OCI-LY3 (cell line): ENCODE measurements at regions not wholly inside any gene's neighbourhood (a gene's known extent, or its start where the extent isn't known, plus 50 kb on each side); places are given as distances from the start of the nearest gene placed in this dataset.

Experiments used
- CTCF ChIP-seq: fragments of 200-600, 300-600 bp; sonication (generic); IDR thresholded peaks from 2 replicates; pipeline ENCODE4 v1.5.1; 2014; ENCODE audit warnings: antibody characterized with exemption, low read length, low read depth
- EZH2phosphoT487 ChIP-seq: fragments of 200-600 bp; shearing (Covaris generic); IDR thresholded peaks from 2 replicates; pipeline ENCODE4 v1.6.1; 2018; ENCODE audit warnings: antibody characterized with exemption, mixed run types, low read depth

GRCh38 chr20:59441306-59441705, 140.9 kb downstream of the EDN3 start:
- no peak for TF ChIP-seq CTCF
- no peak for TF ChIP-seq EZH2phosphoT487
